Breast epithelium (tissue), 4 donors: ENCODE measurements at regions not wholly inside any gene's neighbourhood (a gene's known extent, or its start where the extent isn't known, plus 50 kb on each side); places are given as distances from the start of the nearest gene placed in this dataset.

ENCODE experiments used
- DNase-seq, 2 donors: peaks; one replicate each; pipeline ENCODE4 v3.0.0-alpha.2; 2019; ENCODE audit warnings: low spot score in 2 of 2
- H3K27ac ChIP-seq, 2 donors: fragments of 200-600 bp; sonication (generic) in 1 of 2; one replicate each; pipeline ENCODE4 v1.5.1; 2016 to 2019; ENCODE audit warnings: mild to moderate bottlenecking in 1 of 2
- H3K27me3 ChIP-seq, 2 donors: fragments of 200-600 bp; sonication (generic) in 1 of 2; one replicate each; pipeline versions ENCODE4 v1.5.1 to v1.6.0; 2017 to 2019; ENCODE audit warnings: control low read depth in 1 of 2, mild to moderate bottlenecking in 1 of 2
- H3K36me3 ChIP-seq: fragments of 200-600 bp; one replicate; pipeline ENCODE4 v1.5.1; 2019
- H3K4me1 ChIP-seq, 2 donors: fragments of 200-600 bp; sonication (generic); one replicate each; pipeline ENCODE4 v1.5.1; 2016 to 2019; ENCODE audit warnings: control low read depth in 1 of 2
- H3K4me3 ChIP-seq, 3 donors: fragments of 200-600 bp; sonication (generic); 1 replicate in 2 of 3; 2 replicates in 1 of 3; pipeline ENCODE4 v1.5.1; 2016 to 2019; ENCODE audit warnings: mild to moderate bottlenecking in 3 of 3, moderate library complexity in 2 of 3
- H3K9me3 ChIP-seq, 2 donors: fragments of 200-600 bp; sonication (generic) in 1 of 2; one replicate each; pipeline ENCODE4 v1.5.1; 2016 to 2019; ENCODE audit warnings: control low read depth in 1 of 2
- CTCF ChIP-seq, 3 donors: fragments of 450-650 bp; IDR thresholded peaks; one replicate each; pipeline ENCODE4 v1.5.1; 2016 to 2017; ENCODE audit warnings: antibody characterized with exemption in 3 of 3, mild to moderate bottlenecking in 3 of 3, moderate library complexity in 3 of 3
- POLR2A ChIP-seq: fragments of 450-650 bp; IDR thresholded peaks from one replicate; pipeline ENCODE4 v1.6.1; 2016; ENCODE audit warnings: antibody characterized with exemption, mild to moderate bottlenecking, moderate library complexity
- POLR2AphosphoS5 ChIP-seq, 3 donors: sonication (generic); formaldehyde crosslinking; IDR thresholded peaks; one replicate each; pipeline ENCODE4 v1.6.1; 2017; ENCODE audit warnings: antibody characterized with exemption in 3 of 3
- intact Hi-C: fragments of 100-400 bp; cut with DNase I; formaldehyde crosslinking; loops from one replicate; pipeline ENCODE4 v1.15.1; 2023; ENCODE audit warnings: low total_unique reads

- no peak for TF ChIP-seq POLR2A
- no peak for DNase-seq
- Histone ChIP-seq H3K4me3 (no peak overlapping the region), H3K9me3 (no peaks in the 10 kb centered on the region), H3K27ac (no peak overlapping the region), H3K36me3 (no peaks in the 10 kb centered on the region), H3K27me3 (no peaks in the 10 kb centered on the region), H3K4me1 (no peaks in the 10 kb centered on the region)
- intact Hi-C loops = no loop called here
Observed at GRCh38 chr14:84454114-84454513, 1075.8 kb upstream of the FLRT2 start.

- no peaks in the 10 kb centered on the region for H3K36me3 ChIP-seq
- no peak for TF ChIP-seq POLR2A
- TF ChIP-seq POLR2AphosphoS5 (IDR thresholded peaks at IDR 0.05) = no peak
- no peak for TF ChIP-seq CTCF (IDR thresholded peaks at IDR 0.05)
- intact Hi-C loops = no loop called here
Observed at GRCh38 chr14:84456946-84457345, 1073.0 kb upstream of the FLRT2 start.

GRCh38 chr14:84458881-84459280 is 1071.1 kb upstream of the FLRT2 start:
- H3K36me3 ChIP-seq = no peaks in the 10 kb centered on the region
- intact Hi-C loops = no loop called here
- H3K4me3 ChIP-seq = no peak overlapping the region
- no peak overlapping the region for H3K27ac ChIP-seq
- no peak for DNase-seq
- no peaks in the 10 kb centered on the region for H3K4me1 ChIP-seq
- no peak for TF ChIP-seq POLR2AphosphoS5 (IDR thresholded peaks at IDR 0.05)
- TF ChIP-seq POLR2A = no peak
- no peak for TF ChIP-seq CTCF (IDR thresholded peaks at IDR 0.05)
- H3K27me3 ChIP-seq = no peaks in the 10 kb centered on the region
- H3K9me3 ChIP-seq = no peaks in the 10 kb centered on the region

More at GRCh38 chr14:84456946-84457345, 1073.0 kb upstream of the FLRT2 start:
- Histone ChIP-seq H3K27ac (no peak overlapping the region), H3K4me1 (no peaks in the 10 kb centered on the region), H3K27me3 (no peaks in the 10 kb centered on the region), H3K4me3 (no peak overlapping the region), H3K9me3 (no peaks in the 10 kb centered on the region)
- no peak for DNase-seq

- no peak for TF ChIP-seq POLR2A
- no peak for TF ChIP-seq CTCF (IDR thresholded peaks at IDR 0.05)
- TF ChIP-seq POLR2AphosphoS5 (IDR thresholded peaks at IDR 0.05) = no peak
- intact Hi-C loops = no loop called here
- no peaks in the 10 kb centered on the region for H3K4me1 ChIP-seq
- H3K4me3 ChIP-seq = no peak overlapping the region
- no peaks in the 10 kb centered on the region for H3K36me3 ChIP-seq
- no peaks in the 10 kb centered on the region for H3K27me3 ChIP-seq
- H3K9me3 ChIP-seq = no peaks in the 10 kb centered on the region
- DNase-seq = no peak
- H3K27ac ChIP-seq = no peak overlapping the region
Observed at GRCh38 chr14:84465880-84466279, 1064.1 kb upstream of the FLRT2 start.

GRCh38 chr14:84468153-84468552 is 1061.8 kb upstream of the FLRT2 start:
- no peak for TF ChIP-seq POLR2A
- no peak for TF ChIP-seq POLR2AphosphoS5 (IDR thresholded peaks at IDR 0.05)
- TF ChIP-seq CTCF (IDR thresholded peaks at IDR 0.05) = no peak
- H3K4me3 ChIP-seq = no peak overlapping the region
- H3K27ac ChIP-seq = no peak overlapping the region
- no peaks in the 10 kb centered on the region for H3K27me3 ChIP-seq
- H3K36me3 ChIP-seq = no peaks in the 10 kb centered on the region
- DNase-seq = no peak
- intact Hi-C loops = no loop called here
- no peaks in the 10 kb centered on the region for H3K4me1 ChIP-seq
- no peaks in the 10 kb centered on the region for H3K9me3 ChIP-seq

- no peak for DNase-seq
- no peak overlapping the region for H3K4me3 ChIP-seq
- H3K36me3 ChIP-seq = no peaks in the 10 kb centered on the region
- H3K4me1 ChIP-seq = no peaks in the 10 kb centered on the region
- intact Hi-C loops = no loop called here
- TF ChIP-seq CTCF (IDR thresholded peaks at IDR 0.05) (no peak), POLR2AphosphoS5 (IDR thresholded peaks at IDR 0.05) (no peak), POLR2A (no peak)
- H3K27ac ChIP-seq = no peak overlapping the region
- H3K9me3 ChIP-seq = no peaks in the 10 kb centered on the region
- no peaks in the 10 kb centered on the region for H3K27me3 ChIP-seq
Observed at GRCh38 chr14:84477996-84478395, 1051.9 kb upstream of the FLRT2 start.
